GM19035 (cell line): ENCODE measurements at regions not wholly inside any gene's neighbourhood (a gene's known extent, or its start where the extent isn't known, plus 50 kb on each side); places are given as distances from the start of the nearest gene placed in this dataset.
"Not testable (repeated sequence)": the region's sequence is repeated elsewhere in the genome, so short reads cannot be mapped to it uniquely, and the experiment has no call there.

Experiments
- ATAC-seq: cut with Tn5 transposase; IDR thresholded peaks from one replicate; pipeline ENCODE4 v1.9.1; 2021; ENCODE audit not compliant: unreplicated experiment

DNA sequence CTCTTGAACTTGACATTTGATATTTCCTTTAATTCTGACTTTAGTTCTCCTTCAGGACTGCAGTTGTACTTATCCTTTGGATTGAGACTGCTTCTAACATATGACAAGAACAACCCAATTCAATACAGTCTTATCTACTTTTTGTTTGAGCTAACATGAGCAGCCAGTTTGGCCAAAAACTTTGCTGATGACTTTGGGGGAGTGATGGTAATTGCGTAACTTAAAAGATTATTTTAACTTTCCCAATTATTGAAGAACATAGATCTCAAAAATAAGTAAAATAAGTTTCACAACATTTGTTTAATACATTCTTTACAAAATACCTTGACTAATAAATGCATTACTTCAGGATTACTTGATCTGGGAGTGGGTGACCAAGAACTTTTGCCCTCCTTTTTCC is 1311.1 kb upstream of the NRXN1 start:
- no peak for ATAC-seq

DNA sequence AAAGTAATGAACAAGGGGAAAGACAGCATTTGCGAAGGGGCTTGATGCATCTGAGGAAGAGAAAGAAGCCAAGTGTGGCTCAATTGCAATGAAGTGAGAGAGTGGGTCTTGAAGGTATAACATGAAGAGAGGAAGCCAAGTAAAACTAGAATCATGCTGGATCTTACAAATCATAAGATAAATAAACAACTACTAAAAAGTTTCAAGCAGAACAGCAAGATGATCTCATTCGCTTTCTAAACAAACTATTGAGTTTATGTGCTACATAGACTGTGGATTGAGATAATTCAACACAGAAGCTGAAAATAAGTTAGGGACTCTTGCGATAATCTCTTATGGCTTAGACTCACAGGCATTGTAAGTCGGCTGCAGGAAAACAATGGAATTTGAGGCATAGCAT is 1310.5 kb upstream of the NRXN1 start:
- ATAC-seq: no peak

DNA sequence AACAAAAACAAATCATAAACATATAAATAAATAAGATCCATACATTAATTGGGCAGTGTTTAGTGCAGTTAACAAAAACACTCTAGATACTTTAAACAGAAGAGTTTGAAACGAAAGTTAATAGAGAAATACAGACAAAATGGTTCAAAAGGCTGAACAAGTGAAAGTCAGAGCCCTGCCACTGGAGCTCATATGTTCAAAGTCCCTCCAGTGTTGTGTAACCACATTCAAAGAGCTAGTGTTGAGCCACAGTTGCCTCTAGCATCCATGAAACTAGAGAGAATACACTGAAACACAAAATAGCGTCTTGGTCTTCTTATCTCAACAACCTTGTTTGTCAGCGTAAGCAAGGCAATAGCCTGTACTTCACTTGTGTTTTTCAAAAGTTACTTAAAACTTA is 1309.8 kb upstream of the NRXN1 start:
- ATAC-seq: no peak

DNA sequence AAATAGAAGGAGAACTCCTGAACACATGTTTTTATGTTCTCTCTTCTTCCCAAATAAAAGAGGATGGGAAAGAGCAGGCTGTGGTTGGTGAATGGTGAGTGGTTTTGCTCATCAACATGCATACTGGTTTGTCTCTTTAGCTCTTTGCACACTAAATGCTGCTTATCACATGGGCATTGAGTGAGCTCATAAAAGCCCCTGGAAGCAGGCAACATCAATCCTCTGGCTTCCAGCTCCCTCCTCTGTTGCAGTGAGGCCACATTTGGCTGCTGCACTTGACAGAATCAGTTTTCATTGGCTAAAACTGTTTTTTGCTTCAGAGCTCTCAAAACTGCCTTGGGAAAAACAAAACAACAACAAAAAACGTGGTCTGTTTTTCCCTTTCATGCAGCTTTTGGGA is 1308.2 kb upstream of the NRXN1 start:
- no peak for ATAC-seq

DNA sequence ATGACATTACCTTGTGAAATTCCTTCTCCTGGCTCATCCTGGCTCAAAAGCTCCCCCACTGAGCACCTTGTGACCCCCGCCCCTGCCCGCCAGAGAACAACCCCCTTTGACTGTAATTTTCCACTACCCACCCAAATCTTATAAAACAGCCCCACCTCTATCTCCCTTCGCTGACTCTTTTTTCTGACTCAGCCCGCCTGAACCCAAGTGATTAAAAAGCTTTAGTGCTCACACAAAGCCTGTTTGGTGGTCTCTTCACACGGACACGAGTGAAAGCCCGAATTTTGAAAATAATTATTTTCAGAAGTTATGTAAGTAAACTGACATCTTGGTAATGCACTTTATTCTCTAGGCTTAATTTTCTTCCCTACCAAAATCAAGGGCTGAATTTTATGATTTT is 1305.9 kb upstream of the NRXN1 start:
- not testable (repeated sequence) for ATAC-seq

DNA sequence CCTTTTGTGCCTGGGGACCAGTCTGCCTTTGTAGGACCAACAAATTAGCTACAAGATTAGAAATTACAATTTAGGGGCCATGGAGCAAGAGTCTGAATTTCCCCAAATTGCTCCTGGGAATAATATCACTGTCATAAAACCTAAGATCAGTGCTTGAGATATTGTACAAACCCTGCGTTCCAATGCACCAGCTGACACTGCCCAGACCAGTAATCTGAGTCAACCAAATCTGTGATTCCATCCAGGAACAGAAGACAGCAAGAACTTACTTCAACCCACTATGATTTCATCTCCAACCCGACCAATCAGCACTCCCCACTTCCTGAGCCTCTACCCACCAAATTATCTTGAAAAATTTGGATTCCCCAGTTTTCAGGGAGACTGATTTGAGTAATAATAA is 1305.0 kb upstream of the NRXN1 start:
- ATAC-seq: no peak

DNA sequence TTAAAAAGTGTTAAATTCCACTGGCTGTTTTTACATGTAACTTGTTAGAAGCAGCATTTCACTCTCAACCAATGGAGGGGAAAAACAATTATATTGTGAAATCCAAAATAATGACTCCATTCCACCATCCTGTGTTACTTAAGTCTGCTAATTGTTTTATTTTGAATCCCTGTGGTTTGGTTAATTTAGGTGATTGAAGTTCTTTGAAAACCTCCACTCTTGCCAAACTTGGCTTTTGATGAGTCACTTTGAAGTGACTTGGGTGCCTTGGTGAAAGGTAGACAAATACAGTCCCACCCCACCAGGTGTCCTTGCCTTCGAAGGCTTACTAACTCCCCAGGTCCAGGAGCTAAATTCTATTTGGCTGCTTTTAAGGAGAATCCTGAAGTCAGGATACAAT is 1303.8 kb upstream of the NRXN1 start:
- no peak for ATAC-seq

DNA sequence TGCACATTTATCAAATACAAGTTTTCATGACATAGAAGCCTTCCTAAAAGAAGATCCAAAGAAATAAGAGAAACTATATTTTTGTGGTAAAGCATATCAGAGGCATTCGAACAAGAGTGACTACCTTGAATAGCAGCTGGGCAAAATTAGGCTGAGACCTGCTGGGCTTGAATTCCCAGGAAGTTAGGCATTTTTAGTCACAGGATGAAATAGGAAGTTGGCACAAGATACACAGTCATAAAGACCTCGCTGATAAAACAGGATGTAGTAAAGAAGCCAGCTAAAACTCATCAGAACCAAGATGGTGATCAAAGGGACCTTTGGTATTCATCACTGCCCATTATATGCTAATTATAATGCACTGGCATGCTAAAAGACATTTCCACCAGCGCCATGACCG is 1302.3 kb upstream of the NRXN1 start:
- ATAC-seq: no peak

DNA sequence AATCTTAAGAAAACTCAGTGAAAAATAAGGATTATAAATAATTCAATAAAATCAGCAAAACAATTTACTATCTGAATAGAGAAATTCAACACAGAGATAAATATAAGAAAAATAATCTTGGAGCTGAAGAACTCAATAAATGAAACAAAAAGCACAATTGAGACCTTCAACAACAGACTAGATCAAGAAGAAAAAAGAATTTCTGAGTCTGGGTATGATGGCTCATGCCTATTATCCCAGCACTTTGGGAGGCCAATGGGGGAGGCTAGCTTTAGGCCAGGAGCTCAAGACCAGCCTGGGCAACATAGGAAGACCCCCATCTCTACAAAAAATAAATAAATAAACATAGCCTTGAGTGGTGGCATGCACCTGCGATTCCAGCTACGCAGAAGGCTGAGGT is 1295.7 kb upstream of the NRXN1 start:
- ATAC-seq: no peak

DNA sequence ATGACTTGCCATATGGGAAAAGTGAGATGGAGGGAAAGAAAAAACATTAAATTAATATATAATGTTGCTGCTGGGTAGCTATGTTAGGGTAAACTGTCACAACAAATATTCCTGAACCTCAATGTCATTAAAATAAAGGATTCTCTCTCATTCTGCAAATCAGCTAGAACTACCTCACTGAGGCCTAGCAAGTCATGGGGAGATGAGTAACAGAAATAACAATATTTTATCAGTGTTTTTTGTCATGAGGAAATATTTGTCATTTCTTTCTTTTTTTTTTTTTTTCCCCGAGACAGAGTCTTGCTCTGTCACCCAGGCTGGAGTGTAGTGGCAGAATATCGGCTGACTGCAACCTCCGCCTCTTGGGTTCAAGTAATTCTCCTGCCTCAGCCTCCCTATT is 1282.3 kb upstream of the NRXN1 start:
- no peak for ATAC-seq

DNA sequence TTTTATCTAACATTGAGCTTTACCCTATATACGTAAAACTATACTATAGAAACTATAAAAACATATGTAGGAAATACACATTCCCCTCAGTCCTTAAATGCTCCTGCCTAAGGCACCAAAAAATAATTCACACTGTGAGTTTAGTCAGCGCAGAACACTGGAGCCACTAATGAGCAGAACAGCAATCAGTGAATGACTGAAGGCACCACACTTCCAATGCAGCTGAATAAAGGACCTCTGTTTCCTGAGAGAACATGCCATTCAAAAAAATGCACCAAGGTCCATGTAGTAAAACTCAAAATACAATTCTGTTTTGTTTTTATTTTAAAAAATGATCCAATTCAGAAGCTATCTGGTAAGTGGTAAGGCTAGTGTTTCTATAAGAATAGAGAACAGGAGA is 1280.6 kb upstream of the NRXN1 start:
- ATAC-seq: no peak

DNA sequence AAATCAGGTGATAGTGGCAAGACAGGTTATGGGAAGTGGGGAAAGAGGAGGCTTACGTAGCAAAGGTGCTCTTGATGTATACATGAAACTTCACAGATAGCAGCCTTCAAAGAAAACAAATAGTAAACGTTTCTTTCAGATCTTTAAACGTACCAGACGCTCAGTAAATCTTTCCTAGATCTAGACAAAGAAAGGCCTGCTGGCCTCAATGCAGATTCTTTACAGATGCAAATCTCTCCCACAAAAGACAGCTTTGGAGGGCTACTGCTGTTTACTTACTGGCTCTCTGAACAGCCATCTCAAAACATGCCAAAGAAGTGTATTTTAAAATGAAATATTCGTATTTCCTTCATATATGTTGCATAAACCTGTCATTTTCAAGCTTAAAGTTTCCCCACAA is 1279.9 kb upstream of the NRXN1 start:
- no peak for ATAC-seq

DNA sequence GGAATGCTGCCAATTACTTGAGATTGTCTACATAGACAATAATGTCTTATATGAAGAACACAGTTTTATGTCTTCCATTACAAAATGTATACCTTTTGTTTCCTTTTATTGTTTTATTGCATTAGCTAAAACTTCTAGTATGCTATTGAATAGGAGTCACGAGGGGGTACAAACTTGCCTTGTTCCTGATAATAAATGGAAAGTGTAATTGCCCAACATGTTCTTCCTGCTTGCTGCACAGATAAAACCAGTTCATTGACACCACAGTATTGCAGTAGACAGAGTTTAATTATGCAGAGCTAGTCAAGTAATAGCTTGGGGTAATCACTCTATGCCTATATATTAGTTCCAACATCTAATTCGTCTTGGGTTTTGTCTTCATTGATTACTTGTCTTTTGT is 1276.2 kb upstream of the NRXN1 start:
- no peak for ATAC-seq

DNA sequence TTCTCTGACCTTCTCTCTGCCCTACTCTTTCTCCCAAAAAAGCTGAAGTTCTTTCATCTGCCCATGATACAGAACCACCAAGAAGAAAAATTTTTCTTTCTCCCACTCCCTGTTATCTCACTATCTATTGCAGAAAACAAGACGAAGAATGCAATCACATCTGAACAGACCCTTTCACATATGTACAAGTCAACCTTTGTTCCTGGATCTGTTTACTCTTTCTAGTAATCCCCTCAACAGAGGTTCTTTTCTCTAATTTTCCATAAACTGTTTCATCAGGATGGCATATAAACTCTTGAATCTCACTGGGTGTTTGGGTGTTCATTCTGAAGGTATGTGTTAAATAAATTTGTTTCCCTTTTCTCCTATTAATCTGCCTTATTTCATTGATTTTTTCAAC is 1262.7 kb upstream of the NRXN1 start:
- no peak for ATAC-seq

DNA sequence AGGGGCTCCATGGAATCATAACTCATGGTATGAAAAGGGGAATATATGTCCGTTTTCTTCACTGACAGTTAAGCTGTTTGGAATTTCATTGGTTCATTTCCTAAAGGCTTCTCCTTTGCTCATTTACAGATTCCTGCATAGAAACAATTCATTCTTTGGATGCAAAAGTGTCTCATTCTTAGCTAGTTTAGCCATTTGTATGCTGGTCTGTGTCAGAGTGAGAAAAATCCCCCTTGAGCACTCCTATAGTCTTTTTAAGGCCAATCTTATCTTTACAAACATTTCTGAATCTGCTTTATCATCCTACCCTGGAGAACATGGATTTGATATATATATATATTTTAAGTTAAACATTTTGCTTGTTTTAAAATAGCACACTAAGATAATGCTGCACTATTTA is 1260.9 kb upstream of the NRXN1 start:
- ATAC-seq: no peak

DNA sequence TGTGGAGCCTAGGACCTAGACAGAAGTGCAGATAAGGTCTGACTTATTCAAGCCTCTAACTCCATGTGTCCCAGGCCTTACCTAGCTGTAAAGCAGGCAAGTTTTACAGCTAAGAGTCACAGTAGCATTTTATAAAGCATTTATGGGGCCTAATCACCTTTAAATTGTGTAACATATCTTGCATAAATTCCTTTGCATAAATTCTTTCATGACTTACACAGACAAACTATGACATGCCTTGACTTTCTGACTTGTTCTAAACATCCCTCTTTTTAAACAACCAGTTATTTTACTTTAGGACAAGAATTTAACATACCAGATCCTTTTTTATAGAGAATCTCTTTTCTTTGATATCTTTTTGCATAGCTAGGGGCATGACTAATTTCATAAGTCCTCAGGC is 1257.8 kb upstream of the NRXN1 start:
- ATAC-seq: no peak

DNA sequence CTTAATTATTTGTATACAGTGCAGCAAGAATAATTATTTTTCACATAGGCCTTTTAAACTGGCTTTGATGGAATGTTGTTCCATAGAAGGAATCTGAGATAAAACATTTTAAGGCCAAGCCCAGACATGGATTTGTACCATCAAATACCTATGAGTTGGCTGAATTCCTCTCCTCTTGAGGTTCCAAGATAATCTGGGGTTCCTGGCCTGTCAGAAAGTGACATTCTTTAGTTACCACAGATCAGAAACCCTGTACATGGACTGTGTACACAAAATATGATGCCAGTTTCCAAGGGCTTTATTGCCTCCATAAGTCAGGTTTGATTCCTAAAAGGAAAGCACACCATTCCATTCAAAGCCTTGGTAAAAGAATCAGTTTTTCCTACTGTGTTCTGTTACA is 1256.7 kb upstream of the NRXN1 start:
- no peak for ATAC-seq

DNA sequence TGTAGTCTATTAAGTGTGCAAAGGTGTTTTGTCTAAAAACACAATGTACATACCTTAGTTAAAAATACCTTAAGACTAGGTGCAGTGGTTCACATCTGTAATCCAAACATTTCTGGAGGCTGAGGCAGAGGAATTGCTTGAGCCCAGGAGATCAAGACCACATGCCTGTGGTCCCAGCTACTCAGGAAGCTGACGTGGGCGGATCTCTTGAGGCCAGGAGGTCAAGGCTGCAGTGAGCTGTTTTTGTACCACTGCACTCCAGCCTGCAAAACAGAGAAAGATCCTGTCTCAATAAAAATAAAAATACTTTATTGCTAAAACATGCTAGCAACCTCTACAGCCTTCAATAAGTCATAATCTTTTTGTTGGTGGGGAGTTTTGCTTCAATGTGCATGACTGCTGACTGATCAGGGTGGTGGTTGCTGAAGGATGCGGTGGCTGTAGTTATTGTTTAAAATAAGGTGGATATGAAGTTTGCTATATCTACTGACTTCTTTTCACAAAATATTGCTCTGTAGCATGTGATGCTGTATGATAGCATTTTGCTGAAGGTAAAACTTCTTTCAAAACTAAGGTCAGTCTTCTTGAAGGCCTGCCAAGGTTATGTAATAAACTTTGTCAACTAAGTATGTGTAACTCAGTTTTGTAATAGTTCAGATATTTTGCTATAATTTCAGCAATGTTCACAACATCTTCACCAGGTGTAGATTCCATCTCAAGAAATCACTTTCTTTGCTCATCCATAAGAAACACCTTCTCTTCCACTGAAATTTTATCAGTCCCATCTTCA is 1238.0 kb upstream of the NRXN1 start:
- ATAC-seq: no peak

DNA sequence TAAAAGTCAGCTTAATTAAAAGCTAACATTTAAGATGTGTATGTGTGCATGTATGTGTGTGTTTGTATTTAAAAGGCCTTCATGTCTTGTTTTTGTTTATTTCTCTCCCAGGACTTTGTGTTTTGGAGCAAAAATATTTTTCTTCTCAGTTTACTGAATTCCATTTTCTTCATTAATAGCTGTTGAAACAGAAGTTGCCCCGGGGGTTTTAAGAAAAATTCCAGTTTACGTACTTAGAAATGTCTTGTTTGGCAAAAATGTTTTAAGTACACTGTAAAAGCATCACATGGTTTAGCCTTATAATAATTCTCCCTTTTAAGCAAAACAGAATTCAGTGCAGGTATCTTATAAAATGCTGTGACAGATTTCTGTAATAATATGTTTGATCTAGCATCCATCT is 1233.0 kb upstream of the NRXN1 start:
- no peak for ATAC-seq

DNA sequence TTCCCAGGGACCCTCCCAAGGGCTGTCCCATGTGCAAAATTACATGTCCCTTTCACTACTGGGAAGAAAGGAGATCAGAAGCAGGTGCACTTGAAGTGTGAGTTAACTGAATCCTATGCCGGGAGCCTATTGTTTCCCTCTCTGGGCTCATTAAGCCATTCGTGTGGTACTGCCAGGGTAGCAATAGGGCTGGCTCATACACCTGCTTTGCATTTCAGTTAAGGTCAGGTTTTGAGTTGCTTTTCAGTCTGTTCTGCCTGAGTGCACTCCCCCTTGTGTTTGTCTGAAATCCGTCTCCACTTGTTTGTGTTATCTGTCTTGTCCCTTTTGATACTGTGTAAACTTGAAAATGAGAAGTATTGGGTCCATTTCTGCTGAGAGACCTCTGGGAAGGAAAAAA is 1232.6 kb upstream of the NRXN1 start:
- no peak for ATAC-seq

DNA sequence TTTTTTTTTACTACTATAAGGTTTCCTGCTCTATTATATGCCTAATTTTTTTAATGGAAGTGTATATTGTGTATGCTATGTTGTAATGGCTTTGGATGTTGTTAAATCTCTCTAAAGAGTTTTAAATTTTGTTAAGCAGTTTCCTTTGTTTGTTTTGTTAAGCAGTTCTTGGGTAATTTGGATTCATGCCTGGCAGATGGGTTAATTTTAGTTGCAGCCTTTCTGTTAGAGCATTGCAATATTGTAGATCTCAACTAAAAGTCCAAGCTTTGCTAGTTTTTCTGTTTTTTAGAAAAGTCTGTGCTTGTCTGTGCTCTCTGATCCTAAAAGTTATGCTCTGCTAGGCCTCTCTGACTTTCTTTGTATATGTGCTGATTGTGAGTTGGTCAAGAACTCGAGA is 1229.0 kb upstream of the NRXN1 start:
- ATAC-seq: no peak

DNA sequence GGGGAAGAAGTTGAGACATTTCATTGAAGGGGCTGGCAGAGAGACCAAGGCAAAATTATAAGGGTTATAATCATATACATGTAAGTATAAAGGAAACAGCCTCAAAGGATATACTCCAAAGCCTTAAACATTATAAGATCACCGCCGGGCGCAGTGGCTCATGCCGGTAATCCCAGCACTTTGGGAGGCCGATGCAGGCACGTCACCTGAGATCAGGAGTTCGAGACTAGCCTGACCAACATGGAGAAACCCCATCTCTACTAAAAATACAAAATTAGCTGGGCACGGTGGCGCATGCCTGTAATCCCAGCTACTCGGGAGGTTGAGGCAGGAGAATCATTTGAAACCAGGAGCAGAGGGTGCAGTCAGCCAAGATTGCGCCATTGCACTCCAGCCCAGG is 1227.0 kb upstream of the NRXN1 start:
- ATAC-seq: not testable (repeated sequence)

DNA sequence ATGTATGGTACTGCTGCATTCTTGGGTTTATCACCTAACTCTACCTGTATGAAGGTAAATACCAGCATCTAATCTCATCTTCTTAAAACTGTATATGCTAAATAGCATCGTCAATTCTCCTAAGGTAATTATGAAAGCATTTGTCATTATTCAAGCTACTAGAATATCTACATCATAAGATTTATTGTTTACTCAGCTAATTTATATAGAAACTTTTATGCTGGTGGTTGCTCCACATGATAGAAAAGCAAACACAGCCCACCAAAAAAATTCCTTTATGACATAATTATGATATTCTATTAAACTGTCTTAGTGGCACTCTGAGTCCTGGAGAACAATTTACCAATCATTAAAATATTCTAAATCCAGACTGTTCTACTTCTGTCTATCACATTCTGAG is 1226.1 kb upstream of the NRXN1 start:
- no peak for ATAC-seq
